Endodermal cell (in vitro differentiated cells): ENCODE measurements at regions not wholly inside any gene's neighbourhood (a gene's known extent, or its start where the extent isn't known, plus 50 kb on each side); places are given as distances from the start of the nearest gene placed in this dataset.

Source experiments
- DNase-seq: peaks from one replicate; pipeline ENCODE4 v3.0.0-alpha.2; 2017
- H3K27ac ChIP-seq: 2 replicates; pipeline ENCODE4 v1.5.1; 2013; ENCODE audit warnings: mild to moderate bottlenecking, low read depth, low read length, moderate library complexity
- H3K27me3 ChIP-seq: 2 replicates; pipeline ENCODE4 v1.6.1; 2013; ENCODE audit warnings: mild to moderate bottlenecking, low read length, moderate library complexity; ENCODE audit not compliant: insufficient read depth, control insufficient read depth, poor library complexity, severe bottlenecking
- H3K36me3 ChIP-seq: 2 replicates; pipeline ENCODE4 v1.7.0; 2013; ENCODE audit warnings: mild to moderate bottlenecking, low read length, moderate library complexity; ENCODE audit not compliant: control insufficient read depth, insufficient read depth
- H3K4me1 ChIP-seq: one replicate; pipeline ENCODE4 v1.7.0; 2013; ENCODE audit warnings: low read length; ENCODE audit not compliant: control insufficient read depth, insufficient read depth
- H3K4me3 ChIP-seq: 2 replicates; pipeline ENCODE4 v1.5.1; 2013; ENCODE audit warnings: mild to moderate bottlenecking, low read length, moderate library complexity
- H3K9ac ChIP-seq: 2 replicates; pipeline ENCODE4 v1.6.1; 2013; ENCODE audit warnings: mild to moderate bottlenecking, low read length, moderate library complexity; ENCODE audit not compliant: poor library complexity, severe bottlenecking; ENCODE audit errors: extremely low read depth
- H3K9me3 ChIP-seq: 2 replicates; pipeline ENCODE4 v1.6.1; 2013; ENCODE audit warnings: mild to moderate bottlenecking, low read length, moderate library complexity; ENCODE audit not compliant: control insufficient read depth
- H3K27ac Mint-ChIP-seq: 2 replicates; pipeline ENCODE4 v1.8.0; 2020; ENCODE audit warnings: mixed read lengths
- H3K27me3 Mint-ChIP-seq: 2 replicates; pipeline ENCODE4 v1.8.0; 2021; ENCODE audit warnings: mild to moderate bottlenecking, mixed read lengths; ENCODE audit not compliant: insufficient read depth
- H3K36me3 Mint-ChIP-seq: 2 replicates; pipeline ENCODE4 v1.8.0; 2020; ENCODE audit warnings: low read depth, mixed read lengths
- H3K4me1 Mint-ChIP-seq: 2 replicates; pipeline ENCODE4 v1.8.0; 2020; ENCODE audit warnings: mixed read lengths
- H3K4me3 Mint-ChIP-seq: 2 replicates; pipeline ENCODE4 v1.8.0; 2020; ENCODE audit warnings: mild to moderate bottlenecking, moderate library complexity, mixed read lengths
- H3K9me3 Mint-ChIP-seq: 2 replicates; pipeline ENCODE4 v1.8.0; 2020; ENCODE audit warnings: mild to moderate bottlenecking, mixed read lengths
- CTCF ChIP-seq: fragments of 200-600 bp; sonication (generic); conservative IDR thresholded peaks from 2 replicates; pipeline ENCODE4 v1.5.0; 2021; ENCODE audit warnings: antibody characterized with exemption, mild to moderate bottlenecking
- WGBS, 2 experiments: methylation state at CpG; one replicate each; pipeline versions ENCODE4 v1.1.5 to v1.1.7; 2013; ENCODE audit warnings: missing lambda C conversion rate in 2 of 2, mixed read lengths in 1 of 2; ENCODE audit not compliant: insufficient coverage in 1 of 2, insufficient read length in 1 of 2; 5-methylcytosine and 5-hydroxymethylcytosine counted together

GRCh38 chr6:15027472-15027871, 218.4 kb upstream of the JARID2 start:
- no peak for TF ChIP-seq CTCF
- peaks cover 20% of the 10 kb centered on the region for H3K4me1 Mint-ChIP-seq
- peaks cover 12% of the 10 kb centered on the region for H3K36me3 Mint-ChIP-seq
- no peak overlapping the region for H3K27ac Mint-ChIP-seq
- H3K27me3 Mint-ChIP-seq = peaks cover 9% of the 10 kb centered on the region
- 98 to 100% methylated on average over 2 of the region's 2 CpGs for WGBS, 2 experiments
- H3K9me3 Mint-ChIP-seq = peaks cover 24% of the 10 kb centered on the region
- Histone ChIP-seq H3K9ac (no peak overlapping the region), H3K9me3 (no peaks in the 10 kb centered on the region), H3K27me3 (no peaks in the 10 kb centered on the region), H3K4me3 (no peak overlapping the region), H3K36me3 (no peaks in the 10 kb centered on the region), H3K27ac (no peak overlapping the region), H3K4me1 (no peaks in the 10 kb centered on the region)
- H3K4me3 Mint-ChIP-seq = no peak overlapping the region
- DNase-seq = no peak

- no peak for TF ChIP-seq CTCF
- H3K4me1 ChIP-seq = peaks cover 6% of the 10 kb centered on the region
- 92% methylated on average over 2 of the region's 2 CpGs; no CpG with 5 or more reads in 1 of the 2 experiments for WGBS, 2 experiments
- H3K9me3 ChIP-seq = no peaks in the 10 kb centered on the region
- H3K9ac ChIP-seq = no peak overlapping the region
- no peak overlapping the region for H3K27ac Mint-ChIP-seq
- DNase-seq = no peak
- peaks cover 20% of the 10 kb centered on the region for H3K9me3 Mint-ChIP-seq
- H3K27me3 Mint-ChIP-seq = peaks cover 9% of the 10 kb centered on the region
- peaks cover 32% of the 10 kb centered on the region for H3K4me1 Mint-ChIP-seq
- H3K27ac ChIP-seq = no peak overlapping the region
- no peaks in the 10 kb centered on the region for H3K27me3 ChIP-seq
- H3K36me3 ChIP-seq = no peaks in the 10 kb centered on the region
- H3K4me3 Mint-ChIP-seq = no peak overlapping the region
- H3K4me3 ChIP-seq = no peak overlapping the region
- peaks cover 10% of the 10 kb centered on the region for H3K36me3 Mint-ChIP-seq
Observed at GRCh38 chr6:15032015-15032414, 213.9 kb upstream of the JARID2 start.

DNA sequence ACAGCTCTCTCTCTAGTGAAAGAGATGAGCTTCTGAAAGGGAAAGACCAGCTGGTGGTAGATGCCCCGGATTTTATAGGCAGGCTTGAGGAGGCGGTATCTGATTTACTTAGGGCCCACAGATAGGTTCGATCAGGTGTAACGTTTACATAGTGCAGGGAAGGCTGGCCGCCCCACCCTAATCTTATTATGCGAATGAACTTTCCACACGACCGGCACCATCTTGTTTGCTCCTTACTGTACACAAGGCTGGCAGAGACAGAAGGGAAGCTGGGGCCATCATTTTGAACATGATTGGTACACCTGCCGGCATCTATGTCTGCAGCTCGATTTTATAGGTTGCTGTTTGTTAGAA, 212.0 kb upstream of the JARID2 start:
- DNase-seq = peak; percentile 61
- no peaks in the 10 kb centered on the region for H3K9me3 ChIP-seq
- H3K27me3 Mint-ChIP-seq = peaks cover 9% of the 10 kb centered on the region
- peaks cover 32% of the 10 kb centered on the region for H3K4me1 Mint-ChIP-seq
- H3K4me3 ChIP-seq = no peak overlapping the region
- H3K9ac ChIP-seq = no peak overlapping the region
- 71 to 82% methylated on average over 8 to 10 of the region's 10 CpGs for WGBS, 2 experiments
- no peak overlapping the region for H3K27ac ChIP-seq
- H3K27me3 ChIP-seq = no peaks in the 10 kb centered on the region
- no peak overlapping the region for H3K4me3 Mint-ChIP-seq
- peaks cover 7% of the 10 kb centered on the region for H3K4me1 ChIP-seq
- peaks cover 14% of the 10 kb centered on the region for H3K9me3 Mint-ChIP-seq
- no peaks in the 10 kb centered on the region for H3K36me3 ChIP-seq
- peaks cover 8% of the 10 kb centered on the region for H3K36me3 Mint-ChIP-seq
- H3K27ac Mint-ChIP-seq = no peak overlapping the region
- TF ChIP-seq CTCF = no peak
